Duodenal mucosa (tissue), 2 donors: ENCODE measurements at regions not wholly inside any gene's neighbourhood (a gene's known extent, or its start where the extent isn't known, plus 50 kb on each side); places are given as distances from the start of the nearest gene placed in this dataset.

Experiments
- H3K27ac ChIP-seq: one replicate; pipeline ENCODE4 v1.7.0; 2013; ENCODE audit warnings: low read depth, low read length
- H3K27me3 ChIP-seq, 2 donors: one replicate each; pipeline ENCODE4 v1.7.0; 2013; ENCODE audit warnings: low read length in 2 of 2, control low read depth in 1 of 2; ENCODE audit not compliant: insufficient read depth in 2 of 2, control insufficient read depth in 1 of 2
- H3K36me3 ChIP-seq, 2 donors: one replicate each; pipeline ENCODE4 v1.7.0; 2013; ENCODE audit warnings: low read length in 2 of 2, control low read depth in 1 of 2; ENCODE audit not compliant: insufficient read depth in 2 of 2, control insufficient read depth in 1 of 2
- H3K4me1 ChIP-seq, 2 donors: one replicate each; pipeline ENCODE4 v1.7.0; 2013; ENCODE audit warnings: low read length in 2 of 2, control low read depth in 1 of 2; ENCODE audit not compliant: insufficient read depth in 2 of 2, control insufficient read depth in 1 of 2
- H3K4me3 ChIP-seq, 2 donors: one replicate each; pipeline ENCODE4 v1.7.0; 2013; ENCODE audit warnings: low read length in 2 of 2, low read depth in 1 of 2
- H3K9ac ChIP-seq, 2 donors: one replicate each; pipeline ENCODE4 v1.7.0; 2013; ENCODE audit warnings: low read length in 2 of 2, low read depth in 1 of 2
- H3K9me3 ChIP-seq, 2 donors: one replicate each; pipeline ENCODE4 v1.7.0; 2013; ENCODE audit warnings: low read length in 2 of 2, control low read depth in 1 of 2; ENCODE audit not compliant: control insufficient read depth in 1 of 2

- Histone ChIP-seq H3K4me3 (no peak overlapping the region), H3K9ac (no peak overlapping the region), H3K9me3 (peaks cover 0 to 4% of the 10 kb centered on the region in 2 donors), H3K4me1 (no peaks in the 10 kb centered on the region), H3K27ac (no peak overlapping the region), H3K27me3 (no peaks in the 10 kb centered on the region), H3K36me3 (no peaks in the 10 kb centered on the region)
These were observed 660.7 kb upstream of the ADAMTS16 start for GRCh38 chr5:4479426-4479825.

GRCh38 chr5:4480528-4481349 lies 659.4 kb upstream of the ADAMTS16 start:
- H3K36me3 ChIP-seq = no peaks in the 10 kb centered on the region
- no peaks in the 10 kb centered on the region for H3K4me1 ChIP-seq
- H3K27ac ChIP-seq = no peak overlapping the region
- no peak overlapping the region for H3K9ac ChIP-seq
- H3K27me3 ChIP-seq = no peaks in the 10 kb centered on the region
- H3K9me3 ChIP-seq = no peaks in the 10 kb centered on the region
- no peak overlapping the region for H3K4me3 ChIP-seq

GRCh38 chr5:4487581-4487980 lies 652.5 kb upstream of the ADAMTS16 start:
- no peaks in the 10 kb centered on the region for H3K9me3 ChIP-seq
- no peak overlapping the region for H3K9ac ChIP-seq
- no peaks in the 10 kb centered on the region for H3K27me3 ChIP-seq
- H3K4me3 ChIP-seq = no peak overlapping the region
- H3K4me1 ChIP-seq = no peaks in the 10 kb centered on the region
- no peaks in the 10 kb centered on the region for H3K36me3 ChIP-seq
- no peak overlapping the region for H3K27ac ChIP-seq

GRCh38 chr5:4511996-4512656 lies 628.0 kb upstream of the ADAMTS16 start:
- Histone ChIP-seq H3K27ac (no peak overlapping the region), H3K27me3 (peaks cover 0 to 2% of the 10 kb centered on the region in 2 donors), H3K4me3 (no peak overlapping the region), H3K9ac (no peak overlapping the region), H3K4me1 (no peaks in the 10 kb centered on the region), H3K9me3 (no peaks in the 10 kb centered on the region), H3K36me3 (no peaks in the 10 kb centered on the region)

GRCh38 chr5:4513381-4513780 lies 626.7 kb upstream of the ADAMTS16 start:
- no peak overlapping the region for H3K27ac ChIP-seq
- H3K27me3 ChIP-seq = peaks cover 0 to 2% of the 10 kb centered on the region in 2 donors
- no peaks in the 10 kb centered on the region for H3K9me3 ChIP-seq
- no peak overlapping the region for H3K4me3 ChIP-seq
- no peaks in the 10 kb centered on the region for H3K4me1 ChIP-seq
- H3K9ac ChIP-seq = no peak overlapping the region
- no peaks in the 10 kb centered on the region for H3K36me3 ChIP-seq

GRCh38 chr5:4514067-4514648 lies 626.0 kb upstream of the ADAMTS16 start:
- Histone ChIP-seq H3K9ac (no peak overlapping the region), H3K27ac (no peak overlapping the region)

GRCh38 chr5:4518903-4519672 lies 621.0 kb upstream of the ADAMTS16 start:
- H3K4me1 ChIP-seq = no peaks in the 10 kb centered on the region
- H3K9ac ChIP-seq = no peak overlapping the region
- no peaks in the 10 kb centered on the region for H3K36me3 ChIP-seq
- no peak overlapping the region for H3K27ac ChIP-seq
- no peak overlapping the region for H3K4me3 ChIP-seq
- no peaks in the 10 kb centered on the region for H3K9me3 ChIP-seq
- no peaks in the 10 kb centered on the region for H3K27me3 ChIP-seq

More at GRCh38 chr5:4514067-4514648, 626.0 kb upstream of the ADAMTS16 start:
- H3K27me3 ChIP-seq = peaks cover 0 to 2% of the 10 kb centered on the region in 2 donors
- no peak overlapping the region for H3K4me3 ChIP-seq
- H3K36me3 ChIP-seq = no peaks in the 10 kb centered on the region
- no peaks in the 10 kb centered on the region for H3K4me1 ChIP-seq
- no peaks in the 10 kb centered on the region for H3K9me3 ChIP-seq

- Histone ChIP-seq H3K27ac (no peak overlapping the region), H3K36me3 (no peaks in the 10 kb centered on the region), H3K9ac (no peak overlapping the region), H3K27me3 (no peaks in the 10 kb centered on the region), H3K4me3 (no peak overlapping the region), H3K4me1 (no peaks in the 10 kb centered on the region), H3K9me3 (no peaks in the 10 kb centered on the region)
These were observed 619.6 kb upstream of the ADAMTS16 start for GRCh38 chr5:4520559-4520958.

GRCh38 chr5:4523038-4523437 lies 617.1 kb upstream of the ADAMTS16 start:
- Histone ChIP-seq H3K9me3 (no peaks in the 10 kb centered on the region), H3K27ac (no peak overlapping the region), H3K27me3 (no peaks in the 10 kb centered on the region), H3K36me3 (no peaks in the 10 kb centered on the region), H3K9ac (no peak overlapping the region), H3K4me3 (no peak overlapping the region), H3K4me1 (no peaks in the 10 kb centered on the region)
